GM12891 (cell line): ENCODE measurements at regions not wholly inside any gene's neighbourhood (a gene's known extent, or its start where the extent isn't known, plus 50 kb on each side); places are given as distances from the start of the nearest gene placed in this dataset.

Experiments
- PAX5 ChIP-seq: IDR thresholded peaks from 2 replicates; pipeline ENCODE4 v1.6.1; 2011; ENCODE audit warnings: low read length, moderate library complexity, mild to moderate bottlenecking; ENCODE audit not compliant: insufficient read depth, severe bottlenecking
- POLR2A ChIP-seq: IDR thresholded peaks from 2 replicates; pipeline ENCODE4 v1.6.1; 2011; ENCODE audit warnings: low read depth, low read length, control low read depth
- POLR2AphosphoS5 ChIP-seq: IDR thresholded peaks from 2 replicates; pipeline ENCODE4 v1.6.1; 2011; ENCODE audit warnings: low read depth, low read length, control low read depth
- POU2F2 ChIP-seq: IDR thresholded peaks from 2 replicates; pipeline ENCODE4 v1.6.1; 2011; ENCODE audit warnings: low read depth, mild to moderate bottlenecking, control low read depth, low read length, moderate library complexity
- SPI1 ChIP-seq: IDR thresholded peaks from 2 replicates; pipeline ENCODE4 v1.6.1; 2011; ENCODE audit warnings: low read depth, low read length, control low read depth
- TAF1 ChIP-seq: IDR thresholded peaks from 2 replicates; pipeline ENCODE4 v1.6.1; 2011; ENCODE audit warnings: low read depth, low read length, control low read depth

DNA sequence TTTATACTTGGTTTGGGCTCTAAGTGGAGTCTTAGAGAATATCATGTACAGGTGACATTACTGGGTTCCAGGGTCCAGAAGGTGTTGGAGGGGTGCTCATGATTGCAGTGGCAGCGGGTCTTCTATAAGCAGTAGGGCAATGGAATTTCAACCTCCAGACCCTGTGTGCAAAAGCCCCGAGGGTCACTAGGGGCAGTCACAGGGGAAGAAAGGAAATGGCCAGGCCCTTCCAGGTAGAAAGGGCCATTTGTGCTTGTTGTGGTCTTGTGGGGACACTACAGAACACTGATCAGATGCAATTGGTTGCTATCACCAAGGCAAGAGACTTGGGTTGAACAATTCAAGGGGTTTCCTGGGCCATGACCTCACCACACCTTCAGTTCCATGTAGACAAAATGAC lies 283.4 kb downstream of the GADD45G start:
- TF ChIP-seq POLR2A (no peak), POLR2AphosphoS5 (no peak), TAF1 (no peak), POU2F2 (no peak), PAX5 (no peak), SPI1 (no peak)
